K562 (cell line): ENCODE measurements at regions not wholly inside any gene's neighbourhood (a gene's known extent, or its start where the extent isn't known, plus 50 kb on each side); places are given as distances from the start of the nearest gene placed in this dataset.

Source experiments
- MCM2 ChIP-seq: fragments of 450-650 bp; IDR thresholded peaks from 2 replicates; pipeline ENCODE4 v1.6.1; 2017; ENCODE audit warnings: low read depth, mild to moderate bottlenecking
- SMARCC2 ChIP-seq: fragments of 450-650 bp; IDR thresholded peaks from 2 replicates; pipeline ENCODE4 v1.6.1; 2017; ENCODE audit warnings: antibody characterized with exemption, moderate library complexity, mild to moderate bottlenecking, low read depth
- YY1 ChIP-seq, 3 experiments: IDR thresholded peaks; 2 replicates each; pipeline ENCODE4 v1.6.1; 2011; ENCODE audit warnings: low read length in 2 of 3, mild to moderate bottlenecking in 2 of 3, moderate library complexity in 2 of 3, borderline replicate concordance in 1 of 3, control low read depth in 1 of 3, low read depth in 1 of 3; ENCODE audit not compliant: insufficient read depth in 3 of 3, insufficient replicate concordance in 2 of 3, control insufficient read depth in 1 of 3, insufficient read length in 1 of 3; ENCODE audit errors: extremely low read depth in 1 of 3
- ZNF124 ChIP-seq: sonication (generic); formaldehyde crosslinking; IDR thresholded peaks from 2 replicates; pipeline ENCODE4 v1.8.1; 2022; ENCODE audit warnings: missing genetic modification reagents
- TF ChIP-seq, protein P1 (sequence below): IDR thresholded peaks from 2 replicates; pipeline ENCODE4 v1.6.1; 2016; ENCODE audit warnings: missing genetic modification characterization, missing compliant biosample characterization
- TF ChIP-seq, protein P2 (sequence below), 2 experiments: fragments of 450-650 bp in 1 of 2; sonication (generic) in 1 of 2; formaldehyde crosslinking in 1 of 2; IDR thresholded peaks; 2 replicates each; pipeline versions ENCODE4 v1.7.1 to v1.9.0; 2016 to 2022; ENCODE audit warnings: inconsistent platforms in 1 of 2, mild to moderate bottlenecking in 1 of 2, missing genetic modification reagents in 1 of 2

DNA sequence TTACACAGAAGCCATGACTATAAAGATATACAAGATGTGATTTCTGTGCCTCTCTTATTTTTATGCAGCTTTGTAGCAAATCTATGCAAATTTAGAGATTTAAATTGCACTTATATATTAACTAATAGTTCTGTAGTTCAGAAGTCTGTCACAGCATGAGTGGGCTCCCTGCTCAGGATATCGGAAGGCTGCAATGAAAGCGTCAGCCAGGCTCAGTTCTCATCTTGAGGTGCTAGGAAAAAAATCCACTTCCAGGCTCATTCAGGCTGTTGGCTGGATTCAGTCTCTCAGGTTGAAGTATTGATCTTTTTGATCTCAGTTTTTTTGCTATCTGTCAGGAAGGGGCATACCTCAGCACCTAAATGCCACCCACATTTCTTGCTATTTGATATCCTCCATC lies 487.4 kb upstream of the DEPDC1 start (continued):
- TF ChIP-seq YY1 (IDR thresholded peaks at IDR 0.05; ENCODE audit: borderline replicate concordance in 1 of 3, control insufficient read depth in 1 of 3, extremely low read depth in 1 of 3, insufficient read depth in 3 of 3, insufficient read length in 1 of 3, insufficient replicate concordance in 2 of 3, low read depth in 1 of 3, low read length in 2 of 3) (no peak), MCM2 (no peak), SMARCC2 (no peak), ZNF124 (CRISPR knock-in tag) (no peak)
- TF ChIP-seq, protein P1, sequence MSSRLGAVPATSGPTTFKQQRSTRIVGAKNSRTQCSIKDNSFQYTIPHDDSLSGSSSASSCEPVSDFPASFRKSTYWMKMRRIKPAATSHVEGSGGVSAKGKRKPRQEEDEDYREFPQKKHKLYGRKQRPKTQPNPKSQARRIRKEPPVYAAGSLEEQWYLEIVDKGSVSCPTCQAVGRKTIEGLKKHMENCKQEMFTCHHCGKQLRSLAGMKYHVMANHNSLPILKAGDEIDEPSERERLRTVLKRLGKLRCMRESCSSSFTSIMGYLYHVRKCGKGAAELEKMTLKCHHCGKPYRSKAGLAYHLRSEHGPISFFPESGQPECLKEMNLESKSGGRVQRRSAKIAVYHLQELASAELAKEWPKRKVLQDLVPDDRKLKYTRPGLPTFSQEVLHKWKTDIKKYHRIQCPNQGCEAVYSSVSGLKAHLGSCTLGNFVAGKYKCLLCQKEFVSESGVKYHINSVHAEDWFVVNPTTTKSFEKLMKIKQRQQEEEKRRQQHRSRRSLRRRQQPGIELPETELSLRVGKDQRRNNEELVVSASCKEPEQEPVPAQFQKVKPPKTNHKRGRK = no peak
- TF ChIP-seq, protein P2, sequence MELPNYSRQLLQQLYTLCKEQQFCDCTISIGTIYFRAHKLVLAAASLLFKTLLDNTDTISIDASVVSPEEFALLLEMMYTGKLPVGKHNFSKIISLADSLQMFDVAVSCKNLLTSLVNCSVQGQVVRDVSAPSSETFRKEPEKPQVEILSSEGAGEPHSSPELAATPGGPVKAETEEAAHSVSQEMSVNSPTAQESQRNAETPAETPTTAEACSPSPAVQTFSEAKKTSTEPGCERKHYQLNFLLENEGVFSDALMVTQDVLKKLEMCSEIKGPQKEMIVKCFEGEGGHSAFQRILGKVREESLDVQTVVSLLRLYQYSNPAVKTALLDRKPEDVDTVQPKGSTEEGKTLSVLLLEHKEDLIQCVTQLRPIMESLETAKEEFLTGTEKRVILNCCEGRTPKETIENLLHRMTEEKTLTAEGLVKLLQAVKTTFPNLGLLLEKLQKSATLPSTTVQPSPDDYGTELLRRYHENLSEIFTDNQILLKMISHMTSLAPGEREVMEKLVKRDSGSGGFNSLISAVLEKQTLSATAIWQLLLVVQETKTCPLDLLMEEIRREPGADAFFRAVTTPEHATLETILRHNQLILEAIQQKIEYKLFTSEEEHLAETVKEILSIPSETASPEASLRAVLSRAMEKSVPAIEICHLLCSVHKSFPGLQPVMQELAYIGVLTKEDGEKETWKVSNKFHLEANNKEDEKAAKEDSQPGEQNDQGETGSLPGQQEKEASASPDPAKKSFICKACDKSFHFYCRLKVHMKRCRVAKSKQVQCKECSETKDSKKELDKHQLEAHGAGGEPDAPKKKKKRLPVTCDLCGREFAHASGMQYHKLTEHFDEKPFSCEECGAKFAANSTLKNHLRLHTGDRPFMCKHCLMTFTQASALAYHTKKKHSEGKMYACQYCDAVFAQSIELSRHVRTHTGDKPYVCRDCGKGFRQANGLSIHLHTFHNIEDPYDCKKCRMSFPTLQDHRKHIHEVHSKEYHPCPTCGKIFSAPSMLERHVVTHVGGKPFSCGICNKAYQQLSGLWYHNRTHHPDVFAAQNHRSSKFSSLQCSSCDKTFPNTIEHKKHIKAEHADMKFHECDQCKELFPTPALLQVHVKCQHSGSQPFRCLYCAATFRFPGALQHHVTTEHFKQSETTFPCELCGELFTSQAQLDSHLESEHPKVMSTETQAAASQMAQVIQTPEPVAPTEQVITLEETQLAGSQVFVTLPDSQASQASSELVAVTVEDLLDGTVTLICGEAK (IDR thresholded peaks at IDR 0.05) = no peak
- TF ChIP-seq, protein P2 (CRISPR knock-in tag; IDR thresholded peaks at IDR 0.05) = no peak
